ENCODE measurements at regions not wholly inside any gene's neighbourhood (a gene's known extent, or its start where the extent isn't known, plus 50 kb on each side); places are given as distances from the start of the nearest gene placed in this dataset.

GRCh38 chr10:2306081-2306480, 568.8 kb upstream of the ADARB2 start:
- TF ChIP-seq CTCF (IDR thresholded peaks at IDR 0.05) (no peak), POLR2AphosphoS5 (IDR thresholded peaks at IDR 0.05) (no peak)
